Right lobe of liver (tissue), 6 donors: ENCODE measurements at regions not wholly inside any gene's neighbourhood (a gene's known extent, or its start where the extent isn't known, plus 50 kb on each side); places are given as distances from the start of the nearest gene placed in this dataset.

Experiments
- ATAC-seq, 4 donors: fragments of 200-7000 bp; cut with Tn5 transposase; one replicate each; pipeline ENCODE4 v1.9.1; 2020; ENCODE audit warnings: mild to moderate bottlenecking in 4 of 4, moderate library complexity in 4 of 4
- DNase-seq, 3 donors: peaks; one replicate each; pipeline ENCODE4 v3.0.0-alpha.2; 2020
- H3K27ac ChIP-seq, 3 donors: fragments of 200-600 bp; one replicate each; pipeline ENCODE4 v1.8.0; 2022
- H3K27me3 ChIP-seq, 2 donors: fragments of 200-600 bp; one replicate each; pipeline ENCODE4 v1.8.0; 2022
- H3K36me3 ChIP-seq, 4 donors: fragments of 200-600 bp; sonication (generic) in 1 of 4; one replicate each; pipeline versions ENCODE4 v1.5.1 to v1.8.0; 2017 to 2022; ENCODE audit warnings: control low read depth in 1 of 4
- H3K4me1 ChIP-seq, 4 donors: fragments of 200-600 bp; sonication (generic) in 1 of 4; one replicate each; pipeline versions ENCODE4 v1.5.1 to v1.8.0; 2017 to 2022; ENCODE audit warnings: control low read depth in 1 of 4
- H3K4me3 ChIP-seq, 3 donors: fragments of 200-600 bp; one replicate each; pipeline ENCODE4 v1.8.0; 2022
- H3K9me3 ChIP-seq, 4 donors: fragments of 200-600 bp; sonication (generic) in 1 of 4; one replicate each; pipeline versions ENCODE4 v1.5.1 to v1.8.0; 2017 to 2022; ENCODE audit warnings: control low read depth in 1 of 4
- POLR2A ChIP-seq: fragments of 450-650 bp; IDR thresholded peaks from one replicate; pipeline ENCODE4 v1.6.1; 2017; ENCODE audit warnings: antibody characterized with exemption, mild to moderate bottlenecking
- WGBS: methylation state at CpG from one replicate; pipeline ENCODE4 v1.1.6; 2018; ENCODE audit warnings: low coverage, low lambda C conversion rate; ENCODE audit not compliant: insufficient coverage; ENCODE audit errors: missing lambda C conversion rate; 5-methylcytosine and 5-hydroxymethylcytosine counted together
- intact Hi-C, 2 donors: fragments of 100-400 bp; cut with DNase I; formaldehyde crosslinking; loops; one replicate each; pipeline versions ENCODE4 v1.11.2 to v1.14.1; 2022
- TF ChIP-seq, protein P1 (sequence below), 4 donors: fragments of 200-600 bp in 3 of 4; fragments of 450-650 bp in 1 of 4; IDR thresholded peaks; one replicate each; pipeline versions ENCODE4 v1.5.1 to v1.8.0; 2016 to 2022; ENCODE audit warnings: antibody characterized with exemption in 4 of 4, mild to moderate bottlenecking in 2 of 4
- donor health status: DM: no; HTN: yes; CAD: no.
- donor health status: DM: no; HTN: no; CAD: no.
- donor health status: DM: no; HTN: no; CAD: no.
- donor health status: DM: no; HTN: yes; CAD: no.
- donor health status: DM: no; HTN: yes; CAD: no.

DNA sequence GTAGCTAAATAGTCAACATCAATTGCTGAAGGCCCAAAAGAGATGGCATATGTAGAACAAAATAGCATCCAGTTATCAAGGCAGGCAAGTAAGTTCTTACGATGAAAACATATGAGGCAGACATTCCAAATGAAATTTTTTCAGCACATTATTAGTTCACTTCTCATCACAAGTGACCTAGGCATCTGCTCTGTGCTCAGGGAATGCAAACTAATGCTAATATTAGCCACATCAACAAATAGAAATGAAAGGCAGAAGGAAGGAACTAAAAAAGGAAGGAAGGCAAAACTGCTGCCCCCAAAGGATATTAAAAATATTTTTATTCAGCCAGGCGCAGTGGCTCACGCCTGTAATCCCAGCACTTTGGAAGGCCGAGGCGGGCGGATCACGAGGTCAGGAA is 51.2 kb upstream of the ROCK1 start:
- H3K4me3 ChIP-seq = no peak overlapping the region
- ATAC-seq (no peak), DNase-seq (no peak)
- H3K27ac ChIP-seq = no peak overlapping the region
- no peaks in the 10 kb centered on the region for H3K9me3 ChIP-seq
- no peaks in the 10 kb centered on the region for H3K27me3 ChIP-seq
- no peaks in the 10 kb centered on the region for H3K4me1 ChIP-seq
- no peaks in the 10 kb centered on the region for H3K36me3 ChIP-seq
- whole genome bisulfite sequencing = 75% methylated on average over 7 of the region's 7 CpGs
- TF ChIP-seq POLR2A = no peak
- TF ChIP-seq, protein P1, sequence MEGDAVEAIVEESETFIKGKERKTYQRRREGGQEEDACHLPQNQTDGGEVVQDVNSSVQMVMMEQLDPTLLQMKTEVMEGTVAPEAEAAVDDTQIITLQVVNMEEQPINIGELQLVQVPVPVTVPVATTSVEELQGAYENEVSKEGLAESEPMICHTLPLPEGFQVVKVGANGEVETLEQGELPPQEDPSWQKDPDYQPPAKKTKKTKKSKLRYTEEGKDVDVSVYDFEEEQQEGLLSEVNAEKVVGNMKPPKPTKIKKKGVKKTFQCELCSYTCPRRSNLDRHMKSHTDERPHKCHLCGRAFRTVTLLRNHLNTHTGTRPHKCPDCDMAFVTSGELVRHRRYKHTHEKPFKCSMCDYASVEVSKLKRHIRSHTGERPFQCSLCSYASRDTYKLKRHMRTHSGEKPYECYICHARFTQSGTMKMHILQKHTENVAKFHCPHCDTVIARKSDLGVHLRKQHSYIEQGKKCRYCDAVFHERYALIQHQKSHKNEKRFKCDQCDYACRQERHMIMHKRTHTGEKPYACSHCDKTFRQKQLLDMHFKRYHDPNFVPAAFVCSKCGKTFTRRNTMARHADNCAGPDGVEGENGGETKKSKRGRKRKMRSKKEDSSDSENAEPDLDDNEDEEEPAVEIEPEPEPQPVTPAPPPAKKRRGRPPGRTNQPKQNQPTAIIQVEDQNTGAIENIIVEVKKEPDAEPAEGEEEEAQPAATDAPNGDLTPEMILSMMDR (IDR thresholded peaks at IDR 0.05) = no peak
- intact Hi-C loops = no loop called here

- no peak for DNase-seq
- TF ChIP-seq, protein P1 (IDR thresholded peaks at IDR 0.05) = no peak
- no peak for TF ChIP-seq POLR2A
- Histone ChIP-seq H3K27me3 (no peaks in the 10 kb centered on the region), H3K4me1 (no peaks in the 10 kb centered on the region), H3K27ac (no peak overlapping the region), H3K36me3 (no peaks in the 10 kb centered on the region), H3K4me3 (no peak overlapping the region), H3K9me3 (no peaks in the 10 kb centered on the region)
- 48% methylated on average over 6 of the region's 6 CpGs for WGBS
- intact Hi-C loops = no loop called here
- ATAC-seq = peak; percentile 60 to 81 (median 72)
These were observed 52.3 kb upstream of the ROCK1 start for GRCh38 chr18:21163647-21164547.

- H3K4me1 ChIP-seq = no peaks in the 10 kb centered on the region
- no peak for DNase-seq
- H3K27me3 ChIP-seq = no peaks in the 10 kb centered on the region
- no peak overlapping the region for H3K4me3 ChIP-seq
- TF ChIP-seq, protein P1 (IDR thresholded peaks at IDR 0.05) = no peak
- no peak for TF ChIP-seq POLR2A
- no peaks in the 10 kb centered on the region for H3K9me3 ChIP-seq
- H3K27ac ChIP-seq = no peak overlapping the region
- whole genome bisulfite sequencing = 71% methylated on average over 2 of the region's 2 CpGs
- H3K36me3 ChIP-seq = no peaks in the 10 kb centered on the region
- no peak for ATAC-seq
- intact Hi-C loops = no loop called here
These were observed 53.0 kb upstream of the ROCK1 start for GRCh38 chr18:21164548-21165095.

- Histone ChIP-seq H3K36me3 (no peaks in the 10 kb centered on the region), H3K27me3 (no peaks in the 10 kb centered on the region), H3K9me3 (no peaks in the 10 kb centered on the region), H3K4me1 (no peaks in the 10 kb centered on the region), H3K27ac (no peak overlapping the region), H3K4me3 (no peak overlapping the region)
- 0% methylated on average over 1 of the region's 1 CpG for WGBS
- ATAC-seq (no peak), DNase-seq (no peak)
- TF ChIP-seq, protein P1 (IDR thresholded peaks at IDR 0.05) = no peak
- intact Hi-C loops = no loop called here
These were observed 56.2 kb upstream of the ROCK1 start for GRCh38 chr18:21167641-21168377.
